ENCODE measurements at regions not wholly inside any gene's neighbourhood (a gene's known extent, or its start where the extent isn't known, plus 50 kb on each side); places are given as distances from the start of the nearest gene placed in this dataset.

- no peak for DNase-seq
- intact Hi-C loops (cut with DNase I; ENCODE audit: low total_unique reads): no loop called here
- H3K27ac ChIP-seq: no peak overlapping the region
- H3K27me3 ChIP-seq (replicated peaks in 1 of 7): no peaks in the 10 kb centered on the region
- no peaks in the 10 kb centered on the region for H3K36me3 ChIP-seq
- H3K4me3 ChIP-seq: no peak overlapping the region
- WGBS, 5 donors: 70 to 77% (median 73%) methylated on average over 2 of the region's 2 CpGs
- no peaks in the 10 kb centered on the region for H3K4me1 ChIP-seq
- H3K9me3 ChIP-seq: peaks cover 0 to 9% (median 4%) of the 10 kb centered on the region in 8 donors
- TF ChIP-seq POLR2A (IDR thresholded peaks at IDR 0.05): no peak
- TF ChIP-seq POLR2AphosphoS5 (IDR thresholded peaks at IDR 0.05): no peak
- no peak for TF ChIP-seq CTCF (IDR thresholded peaks at IDR 0.05 in 8 of 11, conservative IDR thresholded peaks at IDR 0.05 in 3 of 11)
Observed at GRCh38 chr7:41255716-41256115, 447.2 kb downstream of the INHBA start.

GRCh38 chr7:41255113-41255512 lies 447.8 kb downstream of the INHBA start:
- DNase-seq: no peak
- intact Hi-C loops (cut with DNase I; ENCODE audit: low total_unique reads): no loop called here
- Histone ChIP-seq H3K4me3 (no peak overlapping the region), H3K27me3 (replicated peaks in 1 of 7) (no peaks in the 10 kb centered on the region), H3K27ac (no peak overlapping the region), H3K4me1 (no peaks in the 10 kb centered on the region), H3K9me3 (peaks cover 0 to 12% (median 5%) of the 10 kb centered on the region in 8 donors), H3K36me3 (no peaks in the 10 kb centered on the region)
- 74 to 94% (median 82%) methylated on average over 3 of the region's 3 CpGs for WGBS, 5 donors
- no peak for TF ChIP-seq POLR2A (IDR thresholded peaks at IDR 0.05)
- no peak for TF ChIP-seq POLR2AphosphoS5 (IDR thresholded peaks at IDR 0.05)
- no peak for TF ChIP-seq CTCF (IDR thresholded peaks at IDR 0.05 in 8 of 11, conservative IDR thresholded peaks at IDR 0.05 in 3 of 11)

GRCh38 chr7:41252957-41253356 lies 449.9 kb downstream of the INHBA start:
- Histone ChIP-seq H3K36me3 (no peaks in the 10 kb centered on the region), H3K27ac (no peak overlapping the region), H3K27me3 (replicated peaks in 1 of 7) (no peaks in the 10 kb centered on the region), H3K9me3 (peaks cover 0 to 12% (median 5%) of the 10 kb centered on the region in 8 donors), H3K4me1 (no peaks in the 10 kb centered on the region), H3K4me3 (no peak overlapping the region)
- TF ChIP-seq POLR2A (IDR thresholded peaks at IDR 0.05) (no peak), POLR2AphosphoS5 (IDR thresholded peaks at IDR 0.05) (no peak), CTCF (IDR thresholded peaks at IDR 0.05 in 8 of 11, conservative IDR thresholded peaks at IDR 0.05 in 3 of 11) (no peak)
- no peak for DNase-seq
- intact Hi-C loops (cut with DNase I; ENCODE audit: low total_unique reads): no loop called here
- WGBS, 5 donors: 74 to 96% (median 89%) methylated on average over 6 of the region's 6 CpGs

- no peaks in the 10 kb centered on the region for H3K4me1 ChIP-seq
- WGBS, 5 donors: 45 to 62% (median 56%) methylated on average over 1 of the region's 1 CpG
- intact Hi-C loops (cut with DNase I; ENCODE audit: low total_unique reads): no loop called here
- TF ChIP-seq POLR2A (IDR thresholded peaks at IDR 0.05) (no peak), POLR2AphosphoS5 (IDR thresholded peaks at IDR 0.05) (no peak), CTCF (IDR thresholded peaks at IDR 0.05 in 8 of 11, conservative IDR thresholded peaks at IDR 0.05 in 3 of 11) (no peak)
- H3K27me3 ChIP-seq (replicated peaks in 1 of 7): no peaks in the 10 kb centered on the region
- no peak overlapping the region for H3K27ac ChIP-seq
- H3K36me3 ChIP-seq: no peaks in the 10 kb centered on the region
- peaks cover 0 to 12% (median 5%) of the 10 kb centered on the region in 8 donors for H3K9me3 ChIP-seq
- H3K4me3 ChIP-seq: no peak overlapping the region
- no peak for DNase-seq
Observed at GRCh38 chr7:41252551-41252950, 450.3 kb downstream of the INHBA start.
